ENCODE measurements at regions not wholly inside any gene's neighbourhood (a gene's known extent, or its start where the extent isn't known, plus 50 kb on each side); places are given as distances from the start of the nearest gene placed in this dataset.
A peak's percentile ranks its signal among the peaks of the same experiment; 100 is the strongest.

GRCh38 chr1:81391125-81391828 lies 409.5 kb upstream of the ADGRL2 start:
- H3K27ac ChIP-seq (ENCODE audit: low read length) = no peak overlapping the region
- no peaks in the 10 kb centered on the region for H3K36me3 ChIP-seq (ENCODE audit: insufficient read depth, low read length)
- H3K9ac ChIP-seq (ENCODE audit: low read length) = no peak overlapping the region
- H4K20me1 ChIP-seq (ENCODE audit: insufficient read depth, low read depth, low read length) = no peaks in the 10 kb centered on the region
- H3K4me2 ChIP-seq (ENCODE audit: low read depth, low read length, poor library complexity, severe bottlenecking) = no peak overlapping the region
- H3K79me2 ChIP-seq (ENCODE audit: low read length) = no peaks in the 10 kb centered on the region
- no peaks in the 10 kb centered on the region for H3K27me3 ChIP-seq (ENCODE audit: low read length)
- H3K9me2 ChIP-seq (replicated peaks; ENCODE audit: insufficient read depth, low read length) = no peaks in the 10 kb centered on the region
- no peak overlapping the region for H3K4me3 ChIP-seq (ENCODE audit: low read length)
- no peak for DNase-seq
- no peaks in the 10 kb centered on the region for H3K4me1 ChIP-seq (ENCODE audit: low read length)
- 0 out of 2 replicates have a peak overlapping the region, but pooled peaks have one; percentile 5 for H2AFZ ChIP-seq (ENCODE audit: low read length)
- peaks cover 6% of the 10 kb centered on the region for H3K9me3 ChIP-seq (ENCODE audit: low read length)

- no peak for DNase-seq
- H3K9ac ChIP-seq (ENCODE audit: low read length) = no peak overlapping the region
These were observed 412.3 kb upstream of the ADGRL2 start for GRCh38 chr1:81388435-81388834.

GRCh38 chr1:81387446-81387845 lies 413.3 kb upstream of the ADGRL2 start:
- Histone ChIP-seq H3K27ac (ENCODE audit: low read length) (no peak overlapping the region), H3K36me3 (ENCODE audit: insufficient read depth, low read length) (no peaks in the 10 kb centered on the region), H4K20me1 (ENCODE audit: insufficient read depth, low read depth, low read length) (no peaks in the 10 kb centered on the region), H2AFZ (ENCODE audit: low read length) (no peak overlapping the region), H3K9me3 (ENCODE audit: low read length) (peaks cover 2% of the 10 kb centered on the region; the same call in 1 of the 2 replicates), H3K79me2 (ENCODE audit: low read length) (no peaks in the 10 kb centered on the region), H3K4me2 (ENCODE audit: low read depth, low read length, poor library complexity, severe bottlenecking) (no peak overlapping the region), H3K9ac (ENCODE audit: low read length) (no peak overlapping the region), H3K4me1 (ENCODE audit: low read length) (no peaks in the 10 kb centered on the region), H3K27me3 (ENCODE audit: low read length) (no peaks in the 10 kb centered on the region), H3K4me3 (ENCODE audit: low read length) (no peak overlapping the region), H3K9me2 (replicated peaks; ENCODE audit: insufficient read depth, low read length) (0 out of 2 replicates have a peak, but pooled peaks cover 5% of the 10 kb centered on the region)
- DNase-seq = no peak

More at GRCh38 chr1:81388435-81388834, 412.3 kb upstream of the ADGRL2 start:
- Histone ChIP-seq H3K9me2 (replicated peaks; ENCODE audit: insufficient read depth, low read length) (0 out of 2 replicates have a peak, but pooled peaks cover 5% of the 10 kb centered on the region), H3K27me3 (ENCODE audit: low read length) (no peaks in the 10 kb centered on the region), H2AFZ (ENCODE audit: low read length) (no peak overlapping the region), H4K20me1 (ENCODE audit: insufficient read depth, low read depth, low read length) (no peaks in the 10 kb centered on the region), H3K36me3 (ENCODE audit: insufficient read depth, low read length) (no peaks in the 10 kb centered on the region), H3K79me2 (ENCODE audit: low read length) (no peaks in the 10 kb centered on the region), H3K27ac (ENCODE audit: low read length) (no peak overlapping the region), H3K4me3 (ENCODE audit: low read length) (no peak overlapping the region), H3K9me3 (ENCODE audit: low read length) (no peaks in the 10 kb centered on the region; the same call in 1 of the 2 replicates), H3K4me1 (ENCODE audit: low read length) (no peaks in the 10 kb centered on the region), H3K4me2 (ENCODE audit: low read depth, low read length, poor library complexity, severe bottlenecking) (no peak overlapping the region)

GRCh38 chr1:81382561-81382960 lies 418.2 kb upstream of the ADGRL2 start:
- H4K20me1 ChIP-seq (ENCODE audit: insufficient read depth, low read depth, low read length) = no peaks in the 10 kb centered on the region
- no peak for DNase-seq
- no peak overlapping the region for H3K9ac ChIP-seq (ENCODE audit: low read length)
- H3K36me3 ChIP-seq (ENCODE audit: insufficient read depth, low read length) = no peaks in the 10 kb centered on the region
- no peaks in the 10 kb centered on the region for H3K27me3 ChIP-seq (ENCODE audit: low read length)
- no peaks in the 10 kb centered on the region for H3K4me1 ChIP-seq (ENCODE audit: low read length)
- no peak overlapping the region for H3K4me3 ChIP-seq (ENCODE audit: low read length)
- H2AFZ ChIP-seq (ENCODE audit: low read length) = no peak overlapping the region
- H3K79me2 ChIP-seq (ENCODE audit: low read length) = no peaks in the 10 kb centered on the region
- no peak overlapping the region for H3K27ac ChIP-seq (ENCODE audit: low read length)
- no peak overlapping the region for H3K4me2 ChIP-seq (ENCODE audit: low read depth, low read length, poor library complexity, severe bottlenecking)
- 0 out of 2 replicates have a peak, but pooled peaks cover 5% of the 10 kb centered on the region for H3K9me2 ChIP-seq (replicated peaks; ENCODE audit: insufficient read depth, low read length)
- peaks cover 9% of the 10 kb centered on the region for H3K9me3 ChIP-seq (ENCODE audit: low read length)

GRCh38 chr1:81381881-81382280 lies 418.9 kb upstream of the ADGRL2 start:
- Histone ChIP-seq H3K4me1 (ENCODE audit: low read length) (no peaks in the 10 kb centered on the region), H3K27me3 (ENCODE audit: low read length) (no peaks in the 10 kb centered on the region), H2AFZ (ENCODE audit: low read length) (no peak overlapping the region), H4K20me1 (ENCODE audit: insufficient read depth, low read depth, low read length) (no peaks in the 10 kb centered on the region), H3K27ac (ENCODE audit: low read length) (no peak overlapping the region), H3K4me3 (ENCODE audit: low read length) (no peak overlapping the region), H3K36me3 (ENCODE audit: insufficient read depth, low read length) (no peaks in the 10 kb centered on the region), H3K9me2 (replicated peaks; ENCODE audit: insufficient read depth, low read length) (0 out of 2 replicates have a peak, but pooled peaks cover 5% of the 10 kb centered on the region), H3K9me3 (ENCODE audit: low read length) (peaks cover 9% of the 10 kb centered on the region), H3K9ac (ENCODE audit: low read length) (no peak overlapping the region), H3K4me2 (ENCODE audit: low read depth, low read length, poor library complexity, severe bottlenecking) (no peak overlapping the region), H3K79me2 (ENCODE audit: low read length) (no peaks in the 10 kb centered on the region)
- DNase-seq = no peak

- Histone ChIP-seq H3K9me3 (ENCODE audit: low read length) (peaks cover 12% of the 10 kb centered on the region), H3K27ac (ENCODE audit: low read length) (no peak overlapping the region), H3K79me2 (ENCODE audit: low read length) (no peaks in the 10 kb centered on the region), H3K4me3 (ENCODE audit: low read length) (no peak overlapping the region), H3K36me3 (ENCODE audit: insufficient read depth, low read length) (no peaks in the 10 kb centered on the region), H3K4me2 (ENCODE audit: low read depth, low read length, poor library complexity, severe bottlenecking) (no peak overlapping the region), H4K20me1 (ENCODE audit: insufficient read depth, low read depth, low read length) (no peaks in the 10 kb centered on the region), H3K9me2 (replicated peaks; ENCODE audit: insufficient read depth, low read length) (0 out of 2 replicates have a peak, but pooled peaks cover 5% of the 10 kb centered on the region), H3K27me3 (ENCODE audit: low read length) (no peaks in the 10 kb centered on the region), H2AFZ (ENCODE audit: low read length) (no peak overlapping the region), H3K4me1 (ENCODE audit: low read length) (no peaks in the 10 kb centered on the region), H3K9ac (ENCODE audit: low read length) (no peak overlapping the region)
- DNase-seq = no peak
These were observed 420.3 kb upstream of the ADGRL2 start for GRCh38 chr1:81380436-81380835.

- no peak for DNase-seq
- no peak overlapping the region for H3K4me3 ChIP-seq (ENCODE audit: low read length)
- no peaks in the 10 kb centered on the region for H3K4me1 ChIP-seq (ENCODE audit: low read length)
These were observed 421.3 kb upstream of the ADGRL2 start for GRCh38 chr1:81379430-81379829.

GRCh38 chr1:81377406-81377805 lies 423.3 kb upstream of the ADGRL2 start:
- Histone ChIP-seq H4K20me1 (ENCODE audit: insufficient read depth, low read depth, low read length) (no peaks in the 10 kb centered on the region), H3K36me3 (ENCODE audit: insufficient read depth, low read length) (no peaks in the 10 kb centered on the region), H3K9ac (ENCODE audit: low read length) (no peak overlapping the region), H3K79me2 (ENCODE audit: low read length) (no peaks in the 10 kb centered on the region), H3K9me2 (replicated peaks; ENCODE audit: insufficient read depth, low read length) (no peaks in the 10 kb centered on the region), H3K4me1 (ENCODE audit: low read length) (no peaks in the 10 kb centered on the region), H3K4me2 (ENCODE audit: low read depth, low read length, poor library complexity, severe bottlenecking) (no peak overlapping the region), H3K27me3 (ENCODE audit: low read length) (no peaks in the 10 kb centered on the region), H3K4me3 (ENCODE audit: low read length) (no peak overlapping the region), H2AFZ (ENCODE audit: low read length) (no peak overlapping the region), H3K27ac (ENCODE audit: low read length) (no peak overlapping the region), H3K9me3 (ENCODE audit: low read length) (peaks cover 18% of the 10 kb centered on the region; the same call in 1 of the 2 replicates)
- no peak for DNase-seq

More at GRCh38 chr1:81379430-81379829, 421.3 kb upstream of the ADGRL2 start:
- peaks cover 12% of the 10 kb centered on the region; the same call in 1 of the 2 replicates for H3K9me3 ChIP-seq (ENCODE audit: low read length)
- no peaks in the 10 kb centered on the region for H4K20me1 ChIP-seq (ENCODE audit: insufficient read depth, low read depth, low read length)
- H3K27ac ChIP-seq (ENCODE audit: low read length) = no peak overlapping the region
- H3K9me2 ChIP-seq (replicated peaks; ENCODE audit: insufficient read depth, low read length) = no peaks in the 10 kb centered on the region
- H3K4me2 ChIP-seq (ENCODE audit: low read depth, low read length, poor library complexity, severe bottlenecking) = no peak overlapping the region
- H2AFZ ChIP-seq (ENCODE audit: low read length) = no peak overlapping the region
- H3K79me2 ChIP-seq (ENCODE audit: low read length) = no peaks in the 10 kb centered on the region
- no peaks in the 10 kb centered on the region for H3K27me3 ChIP-seq (ENCODE audit: low read length)
- no peak overlapping the region for H3K9ac ChIP-seq (ENCODE audit: low read length)
- H3K36me3 ChIP-seq (ENCODE audit: insufficient read depth, low read length) = no peaks in the 10 kb centered on the region
